ENCODE measurements at regions not wholly inside any gene's neighbourhood (a gene's known extent, or its start where the extent isn't known, plus 50 kb on each side); places are given as distances from the start of the nearest gene placed in this dataset.

DNA sequence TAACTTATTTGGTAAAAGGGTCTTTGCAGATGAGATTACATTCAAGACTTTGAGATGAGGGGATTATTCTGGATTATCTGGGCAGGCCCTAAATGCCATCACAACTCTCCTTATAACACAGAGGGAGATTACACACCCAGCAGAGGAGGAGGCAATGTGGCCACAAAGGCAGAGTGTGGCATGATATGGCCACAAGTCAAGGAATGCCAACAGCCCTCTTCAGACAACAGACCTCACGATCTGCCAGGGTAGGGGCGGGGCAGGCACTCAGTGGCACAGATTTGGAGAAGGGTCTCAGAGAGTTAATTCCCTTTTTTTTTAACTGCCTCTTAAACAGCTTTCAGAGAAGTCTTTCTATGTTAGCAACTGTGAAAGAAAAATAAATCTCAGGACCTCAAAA is 96.9 kb downstream of the CYP26B1 start:
- TF ChIP-seq, protein P1, sequence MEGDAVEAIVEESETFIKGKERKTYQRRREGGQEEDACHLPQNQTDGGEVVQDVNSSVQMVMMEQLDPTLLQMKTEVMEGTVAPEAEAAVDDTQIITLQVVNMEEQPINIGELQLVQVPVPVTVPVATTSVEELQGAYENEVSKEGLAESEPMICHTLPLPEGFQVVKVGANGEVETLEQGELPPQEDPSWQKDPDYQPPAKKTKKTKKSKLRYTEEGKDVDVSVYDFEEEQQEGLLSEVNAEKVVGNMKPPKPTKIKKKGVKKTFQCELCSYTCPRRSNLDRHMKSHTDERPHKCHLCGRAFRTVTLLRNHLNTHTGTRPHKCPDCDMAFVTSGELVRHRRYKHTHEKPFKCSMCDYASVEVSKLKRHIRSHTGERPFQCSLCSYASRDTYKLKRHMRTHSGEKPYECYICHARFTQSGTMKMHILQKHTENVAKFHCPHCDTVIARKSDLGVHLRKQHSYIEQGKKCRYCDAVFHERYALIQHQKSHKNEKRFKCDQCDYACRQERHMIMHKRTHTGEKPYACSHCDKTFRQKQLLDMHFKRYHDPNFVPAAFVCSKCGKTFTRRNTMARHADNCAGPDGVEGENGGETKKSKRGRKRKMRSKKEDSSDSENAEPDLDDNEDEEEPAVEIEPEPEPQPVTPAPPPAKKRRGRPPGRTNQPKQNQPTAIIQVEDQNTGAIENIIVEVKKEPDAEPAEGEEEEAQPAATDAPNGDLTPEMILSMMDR (IDR thresholded peaks at IDR 0.05; ENCODE audit: insufficient read depth, missing control alignments), result no peak
- FAIRE-seq, result no peak

DNA sequence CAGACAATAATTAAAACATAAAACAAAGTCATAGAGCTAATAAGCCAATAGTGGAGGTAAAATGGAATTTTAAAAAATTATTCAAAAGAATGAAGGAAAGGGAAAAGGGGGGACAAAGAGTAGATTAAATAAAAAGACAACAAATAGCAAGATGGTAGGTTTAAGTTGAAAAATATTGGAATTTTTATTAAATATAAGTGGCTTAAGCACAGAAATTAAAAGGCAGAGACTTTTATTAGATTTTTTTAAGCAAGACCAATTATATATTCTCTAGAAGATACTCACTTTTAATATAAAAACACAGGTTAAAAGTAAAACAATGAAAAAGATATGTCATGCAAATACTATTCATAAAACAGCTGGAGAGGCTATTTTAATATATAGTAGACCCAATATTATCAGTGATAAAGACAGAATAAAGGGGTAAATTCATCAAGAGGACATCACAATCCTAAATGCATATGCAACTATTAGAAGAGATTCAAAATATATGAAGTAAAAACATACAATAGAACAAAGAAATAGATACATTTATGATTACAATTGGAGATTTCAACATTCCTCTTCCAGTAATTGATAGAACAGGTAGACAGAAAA is 98.7 kb downstream of the CYP26B1 start:
- DNase-seq (ENCODE audit: insufficient read length, low spot score), result no peak
- FAIRE-seq, result no peak
- TF ChIP-seq, protein P1 (IDR thresholded peaks at IDR 0.05; ENCODE audit: insufficient read depth, missing control alignments), result no peak

More for the DNA sequence above, 96.9 kb downstream of the CYP26B1 start:
- no peak for DNase-seq (ENCODE audit: insufficient read length, low spot score)

DNA sequence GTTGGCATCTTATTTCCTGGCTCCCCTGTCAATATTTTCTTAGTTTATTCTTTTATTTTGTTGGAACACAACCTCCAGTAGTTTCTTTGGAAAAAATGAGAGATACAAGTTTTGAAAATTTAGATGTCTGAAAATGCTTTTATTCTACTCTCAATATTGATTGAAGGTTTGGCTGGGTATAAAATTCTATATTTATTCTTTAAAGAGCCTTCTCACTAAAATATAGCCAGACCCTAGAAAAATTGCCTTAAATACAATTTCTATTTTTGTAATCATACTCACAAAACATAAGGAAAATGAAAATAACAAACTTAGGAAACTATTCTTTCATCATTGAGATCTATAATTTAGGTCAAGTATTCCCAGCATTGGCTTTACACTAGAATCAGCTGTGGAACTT is 103.7 kb downstream of the CYP26B1 start:
- TF ChIP-seq, protein P1 (IDR thresholded peaks at IDR 0.05; ENCODE audit: insufficient read depth, missing control alignments), result no peak
- FAIRE-seq, result no peak
- DNase-seq (ENCODE audit: insufficient read length, low spot score), result no peak

DNA sequence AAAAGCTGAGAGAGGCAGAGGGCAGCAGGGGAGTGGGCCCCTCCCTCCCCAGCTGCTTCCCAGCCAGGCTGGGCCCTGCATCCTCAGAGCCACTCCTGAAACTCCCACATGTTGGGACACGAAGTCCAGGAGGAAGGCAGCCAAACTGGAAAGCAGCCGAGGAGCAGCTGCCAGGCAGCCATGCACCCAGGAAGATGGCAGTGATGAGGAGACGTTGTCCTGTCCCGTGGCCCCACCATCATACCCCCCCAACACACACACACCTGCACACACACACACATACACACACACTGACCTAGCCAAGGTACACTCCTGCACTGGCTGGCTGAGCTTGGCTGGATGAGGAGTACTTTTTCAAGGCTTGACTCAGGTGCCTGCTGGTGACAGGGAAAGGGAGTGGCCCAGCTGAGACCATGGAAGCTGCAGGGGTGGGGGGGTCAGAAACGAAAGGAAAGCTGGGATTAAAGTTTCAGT is 106.0 kb downstream of the CYP26B1 start:
- TF ChIP-seq, protein P1 (IDR thresholded peaks at IDR 0.05; ENCODE audit: insufficient read depth, missing control alignments), result no peak
- FAIRE-seq (no peak), DNase-seq (ENCODE audit: insufficient read length, low spot score) (no peak)

DNA sequence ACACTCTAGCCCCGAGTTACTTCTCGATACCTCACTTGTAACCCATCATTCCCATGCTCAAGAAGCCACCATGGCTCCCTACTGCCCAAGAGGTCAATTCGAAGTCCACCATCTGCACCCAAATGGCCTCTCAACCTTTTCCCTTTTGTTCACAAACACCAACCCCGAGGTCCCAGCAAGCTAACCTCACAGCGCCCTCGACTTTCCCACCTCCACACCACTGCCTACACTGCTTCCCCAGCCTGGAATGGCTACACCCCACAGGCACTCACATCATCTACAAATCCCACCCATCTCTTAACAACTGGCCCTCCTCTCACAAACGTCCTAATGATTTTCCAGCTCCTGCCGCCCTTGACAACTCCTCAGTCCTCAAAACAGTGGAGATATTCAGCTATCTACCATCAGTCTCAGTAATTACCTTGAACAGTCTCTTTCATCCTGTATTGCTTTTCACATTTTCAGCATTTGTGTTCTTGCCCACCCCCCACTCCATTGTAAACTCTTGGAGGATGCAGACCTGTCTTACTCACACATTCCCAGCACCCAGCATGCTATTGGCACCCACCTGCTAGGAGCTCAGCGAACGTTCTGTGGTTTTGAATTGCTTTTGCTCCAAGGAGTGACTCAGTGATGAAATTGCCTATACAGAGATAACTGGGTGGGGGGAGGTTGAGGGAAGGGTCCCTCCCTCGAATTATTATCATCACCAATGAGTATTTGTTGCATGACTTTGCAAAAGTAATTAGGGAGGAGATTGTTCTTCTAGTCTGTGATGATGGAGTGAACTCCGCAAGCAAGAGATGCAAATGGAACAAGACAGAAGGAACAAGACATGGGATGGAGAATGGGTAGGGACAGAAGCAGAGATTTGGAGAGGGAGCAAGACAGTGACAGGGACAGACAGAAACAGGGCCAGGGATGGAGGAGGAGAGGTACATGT is 106.8 kb downstream of the CYP26B1 start:
- FAIRE-seq (no peak), DNase-seq (ENCODE audit: insufficient read length, low spot score) (no peak)
- TF ChIP-seq, protein P1 (IDR thresholded peaks at IDR 0.05; ENCODE audit: insufficient read depth, missing control alignments), result no peak

DNA sequence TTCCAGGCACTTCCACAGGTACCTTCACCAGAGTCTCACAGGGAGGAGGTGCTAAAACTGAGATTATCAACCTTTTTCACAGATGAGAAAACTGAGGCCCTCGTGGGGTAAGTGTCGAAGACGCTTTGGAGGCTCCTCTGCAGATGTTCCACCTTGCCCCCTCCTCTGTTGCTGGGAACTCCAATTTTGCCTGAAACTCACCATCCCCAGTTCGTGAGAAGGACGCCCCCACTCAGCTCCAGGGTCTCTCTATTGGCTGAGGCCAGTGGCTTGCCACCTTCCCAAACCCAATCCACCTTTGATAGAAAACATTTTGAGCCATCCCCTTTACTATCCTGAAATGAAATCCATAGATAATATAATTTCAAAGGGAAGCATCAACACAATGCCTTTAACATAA is 109.1 kb downstream of the CYP26B1 start:
- FAIRE-seq (no peak), DNase-seq (ENCODE audit: insufficient read length, low spot score) (no peak)
- TF ChIP-seq, protein P1 (IDR thresholded peaks at IDR 0.05; ENCODE audit: insufficient read depth, missing control alignments), result no peak

Measured in D721Med (cell line).